ENCODE measurements at regions not wholly inside any gene's neighbourhood (a gene's known extent, or its start where the extent isn't known, plus 50 kb on each side); places are given as distances from the start of the nearest gene placed in this dataset.

GRCh38 chr9:588981-589380 lies 252.5 kb upstream of the DMRT1 start (continued):
- TF ChIP-seq, protein P1, sequence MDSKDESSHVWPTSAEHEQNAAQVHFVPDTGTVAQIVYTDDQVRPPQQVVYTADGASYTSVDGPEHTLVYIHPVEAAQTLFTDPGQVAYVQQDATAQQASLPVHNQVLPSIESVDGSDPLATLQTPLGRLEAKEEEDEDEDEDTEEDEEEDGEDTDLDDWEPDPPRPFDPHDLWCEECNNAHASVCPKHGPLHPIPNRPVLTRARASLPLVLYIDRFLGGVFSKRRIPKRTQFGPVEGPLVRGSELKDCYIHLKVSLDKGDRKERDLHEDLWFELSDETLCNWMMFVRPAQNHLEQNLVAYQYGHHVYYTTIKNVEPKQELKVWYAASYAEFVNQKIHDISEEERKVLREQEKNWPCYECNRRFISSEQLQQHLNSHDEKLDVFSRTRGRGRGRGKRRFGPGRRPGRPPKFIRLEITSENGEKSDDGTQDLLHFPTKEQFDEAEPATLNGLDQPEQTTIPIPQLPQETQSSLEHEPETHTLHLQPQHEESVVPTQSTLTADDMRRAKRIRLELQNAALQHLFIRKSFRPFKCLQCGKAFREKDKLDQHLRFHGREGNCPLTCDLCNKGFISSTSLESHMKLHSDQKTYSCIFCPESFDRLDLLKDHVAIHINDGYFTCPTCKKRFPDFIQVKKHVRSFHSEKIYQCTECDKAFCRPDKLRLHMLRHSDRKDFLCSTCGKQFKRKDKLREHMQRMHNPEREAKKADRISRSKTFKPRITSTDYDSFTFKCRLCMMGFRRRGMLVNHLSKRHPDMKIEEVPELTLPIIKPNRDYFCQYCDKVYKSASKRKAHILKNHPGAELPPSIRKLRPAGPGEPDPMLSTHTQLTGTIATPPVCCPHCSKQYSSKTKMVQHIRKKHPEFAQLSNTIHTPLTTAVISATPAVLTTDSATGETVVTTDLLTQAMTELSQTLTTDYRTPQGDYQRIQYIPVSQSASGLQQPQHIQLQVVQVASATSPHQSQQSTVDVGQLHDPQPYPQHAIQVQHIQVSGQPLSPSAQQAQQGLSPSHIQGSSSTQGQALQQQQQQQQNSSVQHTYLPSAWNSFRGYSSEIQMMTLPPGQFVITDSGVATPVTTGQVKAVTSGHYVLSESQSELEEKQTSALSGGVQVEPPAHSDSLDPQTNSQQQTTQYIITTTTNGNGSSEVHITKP (tag by site-specific recombination; IDR thresholded peaks at IDR 0.05), result no peak
- no peak for TF ChIP-seq ZNF184 (tag by site-specific recombination; IDR thresholded peaks at IDR 0.05)
- TF ChIP-seq, protein P2, sequence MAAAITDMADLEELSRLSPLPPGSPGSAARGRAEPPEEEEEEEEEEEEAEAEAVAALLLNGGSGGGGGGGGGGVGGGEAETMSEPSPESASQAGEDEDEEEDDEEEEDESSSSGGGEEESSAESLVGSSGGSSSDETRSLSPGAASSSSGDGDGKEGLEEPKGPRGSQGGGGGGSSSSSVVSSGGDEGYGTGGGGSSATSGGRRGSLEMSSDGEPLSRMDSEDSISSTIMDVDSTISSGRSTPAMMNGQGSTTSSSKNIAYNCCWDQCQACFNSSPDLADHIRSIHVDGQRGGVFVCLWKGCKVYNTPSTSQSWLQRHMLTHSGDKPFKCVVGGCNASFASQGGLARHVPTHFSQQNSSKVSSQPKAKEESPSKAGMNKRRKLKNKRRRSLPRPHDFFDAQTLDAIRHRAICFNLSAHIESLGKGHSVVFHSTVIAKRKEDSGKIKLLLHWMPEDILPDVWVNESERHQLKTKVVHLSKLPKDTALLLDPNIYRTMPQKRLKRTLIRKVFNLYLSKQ (tag by site-specific recombination; IDR thresholded peaks at IDR 0.05; ENCODE audit: borderline replicate concordance), result no peak
- TF ChIP-seq ZIC2 (tag by site-specific recombination; IDR thresholded peaks at IDR 0.05), result no peak

DNA sequence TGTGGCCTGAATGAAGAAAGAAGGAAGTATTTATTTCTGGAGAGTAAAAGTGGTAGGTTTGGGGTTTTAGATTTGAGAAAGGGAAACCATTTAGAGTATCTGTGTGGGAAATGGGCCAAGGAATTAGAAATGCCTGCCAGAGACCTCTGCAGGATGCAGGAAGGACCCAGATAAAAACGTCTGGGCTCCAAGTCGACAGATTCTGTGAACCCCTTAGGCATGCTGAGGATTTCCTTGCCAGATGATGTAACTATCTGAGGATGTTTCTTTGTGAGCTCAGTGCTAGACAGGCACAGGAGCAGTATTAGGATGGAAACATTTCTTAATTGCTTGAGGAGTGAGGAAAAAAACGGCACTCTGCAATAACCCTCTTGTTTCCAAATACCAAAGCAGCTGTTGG lies 251.8 kb upstream of the DMRT1 start:
- Histone ChIP-seq H3K27ac (ENCODE audit: extremely low read depth, low read depth, low read length) (no peak overlapping the region; the same call in 1 of the 2 replicates), H3K4me3 (ENCODE audit: low read depth, low read length) (no peak overlapping the region), H3K36me3 (ENCODE audit: control insufficient read depth in 2 of 2, insufficient read depth in 1 of 2, low read length in 2 of 2) (no peaks in the 10 kb centered on the region), H3K9me3 (ENCODE audit: control insufficient read depth, insufficient read depth, low read depth, low read length) (no peaks in the 10 kb centered on the region), H3K4me1 (ENCODE audit: control insufficient read depth, insufficient read depth, low read length) (peaks cover 36% of the 10 kb centered on the region)
- ChIA-PET CTCF (interaction anchor here (0.5 to 1.0 kb wide), 4 partner anchors 140 to 1108 kb away, joined by 3 to 4 read pairs (median 3); no protein-coding TSS in a partner anchor), POLR2A (no interaction called here)
- TF ChIP-seq ZXDB (tag by site-specific recombination; IDR thresholded peaks at IDR 0.05) (no peak), ZBTB17 (tag by site-specific recombination; IDR thresholded peaks at IDR 0.05) (peak; percentile 75), ZNF335 (tag by site-specific recombination; conservative IDR thresholded peaks at IDR 0.05) (peak; percentile 49), IKZF3 (tag by site-specific recombination; IDR thresholded peaks at IDR 0.05) (peak; percentile 55; the same call in 1 of the 2 replicates), ZNF660 (tag by site-specific recombination; IDR thresholded peaks at IDR 0.05) (0 out of 2 replicates have a peak, but pooled peaks have one; percentile 21)
- TF ChIP-seq, protein P1 (tag by site-specific recombination; IDR thresholded peaks at IDR 0.05), result peak; percentile 45; the same call in 1 of the 2 replicates

GRCh38 chr9:591292-591691 lies 250.2 kb upstream of the DMRT1 start:
- H3K27ac ChIP-seq (ENCODE audit: extremely low read depth, low read depth, low read length), result no peak overlapping the region
- ChIA-PET CTCF (interaction anchor here (0.6 to 1.0 kb wide), 2 partner anchors 12 to 131 kb away, joined by 3 to 4 read pairs; no protein-coding TSS in a partner anchor), POLR2A (no interaction called here)
- H3K36me3 ChIP-seq (ENCODE audit: control insufficient read depth in 2 of 2, insufficient read depth in 1 of 2, low read length in 2 of 2), result no peaks in the 10 kb centered on the region
- peaks cover 36% of the 10 kb centered on the region for H3K4me1 ChIP-seq (ENCODE audit: control insufficient read depth, insufficient read depth, low read length)
- no peak overlapping the region for H3K4me3 ChIP-seq (ENCODE audit: low read depth, low read length)
- no peaks in the 10 kb centered on the region for H3K9me3 ChIP-seq (ENCODE audit: control insufficient read depth, insufficient read depth, low read depth, low read length)
- TF ChIP-seq OSR2 (tag by site-specific recombination; IDR thresholded peaks at IDR 0.05), result no peak
- TF ChIP-seq ZNF600 (tag by site-specific recombination; IDR thresholded peaks at IDR 0.05), result no peak
- no peak for TF ChIP-seq ZBTB21 (tag by site-specific recombination; IDR thresholded peaks at IDR 0.05)
- TF ChIP-seq, protein P2 (tag by site-specific recombination; IDR thresholded peaks at IDR 0.05; ENCODE audit: borderline replicate concordance), result no peak
- no peak for TF ChIP-seq ZNF654 (tag by site-specific recombination; IDR thresholded peaks at IDR 0.05; ENCODE audit: low read depth)
- TF ChIP-seq ZNF146 (tag by site-specific recombination; IDR thresholded peaks at IDR 0.05), result no peak
- TF ChIP-seq, protein P3, sequence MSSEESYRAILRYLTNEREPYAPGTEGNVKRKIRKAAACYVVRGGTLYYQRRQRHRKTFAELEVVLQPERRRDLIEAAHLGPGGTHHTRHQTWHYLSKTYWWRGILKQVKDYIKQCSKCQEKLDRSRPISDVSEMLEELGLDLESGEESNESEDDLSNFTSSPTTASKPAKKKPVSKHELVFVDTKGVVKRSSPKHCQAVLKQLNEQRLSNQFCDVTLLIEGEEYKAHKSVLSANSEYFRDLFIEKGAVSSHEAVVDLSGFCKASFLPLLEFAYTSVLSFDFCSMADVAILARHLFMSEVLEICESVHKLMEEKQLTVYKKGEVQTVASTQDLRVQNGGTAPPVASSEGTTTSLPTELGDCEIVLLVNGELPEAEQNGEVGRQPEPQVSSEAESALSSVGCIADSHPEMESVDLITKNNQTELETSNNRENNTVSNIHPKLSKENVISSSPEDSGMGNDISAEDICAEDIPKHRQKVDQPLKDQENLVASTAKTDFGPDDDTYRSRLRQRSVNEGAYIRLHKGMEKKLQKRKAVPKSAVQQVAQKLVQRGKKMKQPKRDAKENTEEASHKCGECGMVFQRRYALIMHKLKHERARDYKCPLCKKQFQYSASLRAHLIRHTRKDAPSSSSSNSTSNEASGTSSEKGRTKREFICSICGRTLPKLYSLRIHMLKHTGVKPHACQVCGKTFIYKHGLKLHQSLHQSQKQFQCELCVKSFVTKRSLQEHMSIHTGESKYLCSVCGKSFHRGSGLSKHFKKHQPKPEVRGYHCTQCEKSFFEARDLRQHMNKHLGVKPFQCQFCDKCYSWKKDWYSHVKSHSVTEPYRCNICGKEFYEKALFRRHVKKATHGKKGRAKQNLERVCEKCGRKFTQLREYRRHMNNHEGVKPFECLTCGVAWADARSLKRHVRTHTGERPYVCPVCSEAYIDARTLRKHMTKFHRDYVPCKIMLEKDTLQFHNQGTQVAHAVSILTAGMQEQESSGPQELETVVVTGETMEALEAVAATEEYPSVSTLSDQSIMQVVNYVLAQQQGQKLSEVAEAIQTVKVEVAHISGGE (tag by site-specific recombination; conservative IDR thresholded peaks at IDR 0.05; ENCODE audit: low read depth), result no peak
- no peak for TF ChIP-seq ZNF555 (tag by site-specific recombination; conservative IDR thresholded peaks at IDR 0.05)
- no peak for TF ChIP-seq ZNF223 (tag by site-specific recombination; IDR thresholded peaks at IDR 0.05)
- no peak for TF ChIP-seq ZNF626 (tag by site-specific recombination; IDR thresholded peaks at IDR 0.05)
- no peak for TF ChIP-seq YY1 (tag by site-specific recombination; IDR thresholded peaks at IDR 0.05)

Data from HEK293 (cell line).